Thyroid gland (tissue), 4 donors: ENCODE measurements at regions not wholly inside any gene's neighbourhood (a gene's known extent, or its start where the extent isn't known, plus 50 kb on each side); places are given as distances from the start of the nearest gene placed in this dataset.

ENCODE experiments used
- POLR2A ChIP-seq, 2 donors: fragments of 450-650 bp; IDR thresholded peaks; one replicate each; pipeline ENCODE4 v1.6.1; 2017; ENCODE audit warnings: antibody characterized with exemption in 2 of 2, mild to moderate bottlenecking in 2 of 2, moderate library complexity in 1 of 2
- TF ChIP-seq, protein P1 (sequence below), 6 experiments: fragments of 200-600 bp in 3 of 6; fragments of 450-650 bp in 3 of 6; sonication (generic) in 3 of 6; IDR thresholded peaks; one replicate each; pipeline ENCODE4 v1.5.1; 2016 to 2019; ENCODE audit warnings: antibody characterized with exemption in 6 of 6, mild to moderate bottlenecking in 2 of 6, inconsistent platforms in 1 of 6, moderate library complexity in 1 of 6

DNA sequence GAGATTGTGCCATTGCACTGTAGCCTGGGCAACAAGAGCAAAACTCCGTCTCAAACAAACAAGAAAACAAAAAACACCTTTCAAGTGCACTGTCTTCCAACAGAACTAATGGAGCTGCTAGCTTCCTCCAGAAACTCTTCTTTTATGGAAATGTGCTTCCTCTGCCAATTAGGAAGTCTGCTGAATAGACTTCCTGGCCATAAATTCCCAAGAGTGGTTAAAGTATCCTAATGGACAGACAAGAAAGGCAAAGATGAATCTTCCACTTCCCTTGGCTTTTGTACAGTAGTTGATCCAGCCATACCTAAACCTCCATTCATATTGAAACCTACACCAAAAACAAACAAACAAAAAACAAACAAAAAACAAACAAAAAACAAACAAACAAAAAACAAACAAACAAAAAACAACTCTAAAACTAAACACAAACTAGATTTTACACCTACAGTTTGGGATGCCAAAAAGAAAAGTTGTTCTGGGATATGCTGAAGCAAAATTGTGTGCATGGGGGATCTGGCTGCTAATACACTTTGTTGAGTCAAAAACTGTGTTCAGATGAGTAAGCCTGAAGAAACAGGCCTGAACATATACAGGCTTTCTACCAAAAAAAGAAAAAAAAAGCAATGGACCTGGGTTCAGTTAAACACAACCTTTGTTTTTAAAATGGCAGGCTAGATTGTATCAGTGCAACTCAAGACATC is 59.8 kb upstream of the CARMIL1 start:
- TF ChIP-seq, protein P1, sequence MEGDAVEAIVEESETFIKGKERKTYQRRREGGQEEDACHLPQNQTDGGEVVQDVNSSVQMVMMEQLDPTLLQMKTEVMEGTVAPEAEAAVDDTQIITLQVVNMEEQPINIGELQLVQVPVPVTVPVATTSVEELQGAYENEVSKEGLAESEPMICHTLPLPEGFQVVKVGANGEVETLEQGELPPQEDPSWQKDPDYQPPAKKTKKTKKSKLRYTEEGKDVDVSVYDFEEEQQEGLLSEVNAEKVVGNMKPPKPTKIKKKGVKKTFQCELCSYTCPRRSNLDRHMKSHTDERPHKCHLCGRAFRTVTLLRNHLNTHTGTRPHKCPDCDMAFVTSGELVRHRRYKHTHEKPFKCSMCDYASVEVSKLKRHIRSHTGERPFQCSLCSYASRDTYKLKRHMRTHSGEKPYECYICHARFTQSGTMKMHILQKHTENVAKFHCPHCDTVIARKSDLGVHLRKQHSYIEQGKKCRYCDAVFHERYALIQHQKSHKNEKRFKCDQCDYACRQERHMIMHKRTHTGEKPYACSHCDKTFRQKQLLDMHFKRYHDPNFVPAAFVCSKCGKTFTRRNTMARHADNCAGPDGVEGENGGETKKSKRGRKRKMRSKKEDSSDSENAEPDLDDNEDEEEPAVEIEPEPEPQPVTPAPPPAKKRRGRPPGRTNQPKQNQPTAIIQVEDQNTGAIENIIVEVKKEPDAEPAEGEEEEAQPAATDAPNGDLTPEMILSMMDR (IDR thresholded peaks at IDR 0.05) = no peak
- TF ChIP-seq POLR2A (IDR thresholded peaks at IDR 0.05) = no peak
